ENCODE measurements at regions not wholly inside any gene's neighbourhood (a gene's known extent, or its start where the extent isn't known, plus 50 kb on each side); places are given as distances from the start of the nearest gene placed in this dataset.

- no peak for DNase-seq (ENCODE audit: low spot score)
These were observed 616.7 kb upstream of the DAB2 start for GRCh38 chr5:40041452-40041851.

DNA sequence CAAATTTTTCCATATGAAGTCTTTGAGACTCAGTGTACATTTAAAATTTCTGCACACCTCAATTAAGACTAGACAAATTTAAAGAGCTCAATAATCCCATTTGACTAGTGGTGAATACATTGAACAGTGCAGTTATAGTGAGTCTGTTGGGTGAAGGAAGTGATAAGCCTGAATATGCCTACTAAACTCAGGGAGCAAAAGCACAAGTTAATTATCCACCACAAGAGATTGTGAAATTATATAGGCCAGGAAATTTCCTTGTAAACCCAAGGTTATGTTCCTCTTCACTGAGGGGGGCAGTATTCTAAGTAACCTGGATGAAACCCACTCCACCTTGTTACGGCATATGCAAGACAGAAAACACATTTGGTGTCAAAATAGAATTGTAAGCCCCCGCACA is 612.9 kb upstream of the DAB2 start:
- no peak for DNase-seq (ENCODE audit: low spot score)

DNA sequence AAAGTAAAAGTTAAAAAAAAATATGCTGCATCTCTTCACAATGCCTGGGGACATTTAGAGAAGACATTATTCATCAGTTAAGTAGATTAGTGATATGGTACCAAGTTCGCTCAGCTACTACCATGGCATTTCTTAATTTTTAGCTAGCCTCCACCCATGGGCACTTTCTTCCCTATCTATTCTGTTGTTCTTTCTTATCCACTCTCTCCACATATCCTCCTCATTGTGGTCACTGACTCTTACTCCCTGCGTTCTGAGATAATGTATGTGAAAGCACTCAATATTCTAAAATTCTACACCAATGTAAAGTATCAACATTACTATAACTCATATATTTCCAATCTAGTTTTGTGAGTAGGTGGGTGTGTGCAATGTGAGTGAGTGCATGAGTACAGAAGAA is 609.7 kb upstream of the DAB2 start:
- no peak for DNase-seq (ENCODE audit: low spot score)

- DNase-seq (ENCODE audit: low spot score) = no peak
These were observed 608.6 kb upstream of the DAB2 start for GRCh38 chr5:40033411-40033810.

DNA sequence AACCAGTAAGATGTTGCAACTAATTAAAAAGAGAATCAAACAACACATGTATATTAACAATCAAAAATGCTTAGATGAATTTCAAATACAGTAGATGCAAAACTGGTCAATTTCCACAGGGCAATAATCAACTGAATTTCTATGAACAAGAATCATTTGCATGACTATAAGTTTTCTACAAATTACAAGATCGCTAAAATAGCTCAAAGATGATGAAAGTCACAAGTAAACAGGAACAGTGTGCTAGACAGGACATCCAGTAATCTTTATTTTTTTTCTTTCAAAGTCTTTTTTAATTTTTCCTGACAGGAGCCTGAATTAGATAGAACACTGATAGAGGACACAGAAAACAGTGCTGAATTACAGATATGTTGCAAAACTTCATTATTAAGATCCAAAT is 608.2 kb upstream of the DAB2 start:
- DNase-seq (ENCODE audit: low spot score) = no peak

DNA sequence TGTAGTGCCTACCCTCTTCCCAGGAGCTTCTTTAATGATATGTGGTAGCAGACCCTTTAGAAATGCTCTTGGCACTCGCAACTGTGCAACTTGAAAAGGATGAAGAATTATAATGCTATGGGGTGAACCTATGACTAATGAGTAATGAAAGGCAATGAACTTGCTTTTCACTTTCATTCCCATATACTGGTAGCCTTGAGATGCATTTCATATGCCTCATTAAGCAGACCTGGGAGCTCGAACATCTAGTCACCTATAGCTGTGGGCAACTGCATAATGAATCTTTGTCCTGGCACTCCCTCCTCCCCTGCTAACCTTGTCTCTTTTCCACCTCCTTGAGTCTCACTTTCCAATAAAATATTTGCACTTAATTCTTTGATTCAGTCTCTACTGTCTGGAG is 605.9 kb upstream of the DAB2 start:
- no peak for DNase-seq (ENCODE audit: low spot score)

DNA sequence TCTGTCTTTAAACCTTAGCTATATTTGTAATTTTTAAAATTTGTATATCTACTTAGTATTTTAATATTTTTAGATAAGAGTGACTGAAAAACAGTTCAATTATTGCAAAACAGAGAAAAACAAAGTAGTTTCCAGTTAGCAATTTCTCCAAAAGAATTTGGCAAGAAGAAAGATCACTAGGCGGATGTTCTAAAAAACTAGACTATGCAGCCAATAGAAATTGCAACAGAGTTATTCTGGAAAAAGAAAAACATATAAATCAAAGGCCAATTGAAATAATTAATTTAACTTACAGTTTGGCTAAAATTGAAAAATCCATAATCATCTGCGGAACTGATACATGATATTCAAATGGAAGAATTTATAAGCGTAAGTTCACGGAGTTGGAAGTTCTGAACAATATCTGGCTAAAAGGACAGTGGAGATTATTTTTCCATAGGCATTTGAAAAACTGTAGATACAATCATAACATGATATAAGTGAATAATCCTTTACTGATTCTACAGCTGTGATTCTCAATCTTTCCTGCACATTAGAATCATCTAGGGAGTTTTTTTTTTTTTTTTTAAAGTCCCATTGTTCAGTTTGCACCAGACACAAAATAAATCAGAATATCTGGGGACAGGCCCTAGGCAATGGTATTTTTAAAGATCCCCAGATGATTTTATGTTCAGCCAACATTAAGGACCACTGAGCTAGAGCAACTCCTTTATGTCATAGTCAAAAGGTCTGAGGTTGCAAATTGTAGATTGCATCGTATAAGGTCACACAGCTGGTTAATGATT is 605.1 kb upstream of the DAB2 start:
- DNase-seq (ENCODE audit: low spot score) = no peak

GRCh38 chr5:40027400-40027799 is 602.6 kb upstream of the DAB2 start:
- DNase-seq (ENCODE audit: low spot score) = no peak

- no peak for DNase-seq (ENCODE audit: low spot score)
These were observed 600.8 kb upstream of the DAB2 start for GRCh38 chr5:40025586-40025985.

DNA sequence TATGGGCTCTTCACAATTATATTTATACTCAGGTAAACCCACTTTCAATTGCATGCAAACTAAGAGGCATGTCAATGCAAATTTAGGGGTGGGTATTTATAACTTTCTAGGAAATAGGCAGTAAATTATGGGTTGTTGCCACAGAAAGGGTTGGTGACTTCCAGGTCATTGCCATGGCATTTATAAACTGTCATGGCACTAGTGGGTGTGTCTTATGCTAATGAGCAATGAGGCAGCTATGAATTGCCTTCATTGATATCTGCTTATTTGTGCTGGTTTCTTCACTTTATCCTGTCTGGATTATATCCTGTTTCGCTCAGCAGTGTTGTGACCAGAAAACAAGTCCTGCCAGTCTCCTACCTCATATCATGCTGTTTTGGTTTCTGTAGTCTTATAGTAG is 597.3 kb upstream of the DAB2 start:
- DNase-seq (ENCODE audit: low spot score) = no peak

DNA sequence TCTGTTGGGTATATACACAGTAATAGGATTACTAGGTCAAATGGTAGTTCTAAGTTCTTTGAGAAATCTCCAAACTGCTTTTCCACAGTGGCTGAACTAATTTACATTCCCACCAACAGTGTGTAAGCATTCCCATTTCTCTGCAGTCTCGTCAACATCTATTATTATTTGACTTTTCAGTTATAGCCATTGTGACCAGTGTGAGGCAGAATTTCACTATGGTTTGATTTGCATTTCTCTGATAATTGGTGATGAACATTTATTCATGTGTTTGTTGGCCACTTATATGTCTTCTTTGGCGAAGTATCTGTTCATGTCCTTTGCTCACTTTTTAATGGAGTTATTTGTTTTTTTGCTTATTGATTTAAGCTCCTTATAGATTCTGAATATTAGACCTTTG is 596.2 kb upstream of the DAB2 start:
- no peak for DNase-seq (ENCODE audit: low spot score)

- no peak for DNase-seq (ENCODE audit: low spot score)
These were observed 593.1 kb upstream of the DAB2 start for GRCh38 chr5:40017918-40018317.

DNA sequence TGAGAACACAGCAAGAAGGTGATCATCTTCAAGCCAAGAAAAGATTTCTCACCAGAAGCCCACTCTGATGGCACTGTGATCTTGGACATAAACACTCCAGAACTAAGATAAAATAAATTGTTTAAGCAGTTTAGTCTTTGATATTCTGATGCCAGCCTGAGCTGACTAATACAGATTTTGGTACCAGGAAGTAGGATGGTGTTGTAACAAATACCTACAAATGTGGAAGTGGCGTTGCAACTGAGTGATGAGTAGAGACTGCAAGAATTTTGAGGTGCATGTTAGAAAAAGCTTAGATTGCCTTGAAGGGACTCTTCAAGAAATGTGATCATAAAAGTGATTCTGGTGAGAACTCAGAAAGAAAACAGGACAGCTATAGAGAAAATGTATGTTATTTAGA is 592.4 kb upstream of the DAB2 start:
- no peak for DNase-seq (ENCODE audit: low spot score)

- DNase-seq (ENCODE audit: low spot score) = no peak
These were observed 585.7 kb upstream of the DAB2 start for GRCh38 chr5:40010436-40010835.

GRCh38 chr5:40006260-40006659 is 581.5 kb upstream of the DAB2 start:
- DNase-seq (ENCODE audit: low spot score) = no peak

DNA sequence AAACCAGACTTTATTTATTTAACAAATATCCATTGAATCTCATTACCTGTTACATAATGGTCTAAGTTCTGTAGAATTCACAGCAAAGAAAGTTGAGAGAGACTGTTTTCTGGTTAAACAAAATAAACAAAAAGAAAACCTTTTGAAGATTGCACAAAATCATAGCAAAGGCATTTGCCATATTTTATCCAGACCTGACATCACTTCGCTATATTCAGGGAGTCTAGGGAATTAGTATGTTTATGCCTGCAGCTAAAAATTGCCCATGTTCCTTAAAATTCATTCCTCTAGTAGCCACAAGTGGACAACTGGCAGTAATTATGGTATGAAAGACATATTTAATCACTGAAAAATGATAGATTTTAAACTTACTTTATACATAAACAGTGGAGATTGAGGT is 577.0 kb upstream of the DAB2 start:
- no peak for DNase-seq (ENCODE audit: low spot score)

- DNase-seq (ENCODE audit: low spot score) = no peak
These were observed 573.7 kb upstream of the DAB2 start for GRCh38 chr5:39998518-39998917.

GRCh38 chr5:39995990-39996389 is 571.2 kb upstream of the DAB2 start:
- DNase-seq (ENCODE audit: low spot score) = no peak

GRCh38 chr5:39992617-39993202 is 567.9 kb upstream of the DAB2 start:
- DNase-seq (ENCODE audit: low spot score) = no peak

DNA sequence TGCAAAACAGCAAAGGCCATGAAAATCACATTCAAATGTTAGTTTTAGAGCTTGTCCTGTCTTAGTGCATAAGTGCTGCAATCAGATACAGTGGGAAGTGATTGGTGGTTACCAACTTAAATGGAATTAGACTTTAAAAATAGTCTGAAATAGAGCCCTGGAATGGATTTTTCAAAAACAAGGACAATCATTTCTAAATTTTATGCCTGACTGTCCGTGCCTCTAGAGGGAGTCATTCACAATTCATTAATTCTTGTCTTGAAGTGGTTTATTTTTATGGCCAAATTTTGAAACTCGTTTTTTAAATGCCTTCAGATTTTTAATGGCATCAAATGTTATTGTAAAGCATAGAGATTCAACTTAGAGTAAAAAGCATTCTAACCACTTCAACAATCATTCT is 561.8 kb upstream of the DAB2 start:
- DNase-seq (ENCODE audit: low spot score) = no peak

DNA sequence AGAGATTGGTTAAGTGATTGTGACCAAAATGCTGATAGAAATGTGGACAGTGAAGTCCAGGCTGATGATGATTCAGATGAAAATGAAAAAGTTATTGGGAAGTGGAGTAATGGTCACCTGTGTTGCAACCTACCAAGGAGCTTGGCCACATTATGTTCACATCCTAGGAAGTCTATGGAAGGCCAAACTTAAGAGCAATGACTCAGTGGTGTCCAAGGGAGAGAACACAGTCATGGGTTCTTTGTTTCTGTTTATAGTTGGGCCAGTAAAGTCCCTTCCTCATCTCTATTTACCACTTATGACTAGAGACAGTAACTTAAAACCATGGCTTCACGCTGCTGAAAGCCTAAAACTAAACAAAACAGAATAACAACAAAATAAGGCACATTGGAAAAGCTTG is 555.3 kb upstream of the DAB2 start:
- DNase-seq (ENCODE audit: low spot score) = no peak

DNA sequence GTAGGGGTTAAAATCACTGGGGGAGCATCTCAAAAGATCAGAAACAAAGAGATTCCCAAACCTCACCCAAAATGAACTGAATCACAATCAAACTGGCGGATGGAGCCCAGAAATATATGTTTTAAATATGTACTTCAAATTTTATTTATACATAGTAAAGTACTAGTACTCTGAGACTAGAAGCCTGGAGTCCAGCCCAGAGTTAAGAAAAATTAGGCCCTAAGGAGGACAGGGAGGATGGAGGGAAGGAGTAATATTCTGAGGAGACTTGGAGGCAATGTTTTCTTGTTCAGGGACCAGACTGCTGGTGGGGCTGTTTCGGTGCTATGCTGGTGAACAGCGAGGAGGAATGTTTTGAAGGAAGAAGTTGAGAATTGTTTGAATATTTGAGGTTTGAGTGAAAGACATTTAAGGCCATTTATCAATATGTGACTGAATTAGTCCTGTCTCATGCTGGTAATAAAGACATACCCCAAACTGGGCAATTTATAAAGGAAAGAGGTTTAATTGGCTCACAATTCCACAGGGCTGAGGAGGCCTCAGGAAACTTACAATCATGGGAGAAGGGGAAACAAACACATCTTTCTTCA is 552.4 kb upstream of the DAB2 start:
- DNase-seq (ENCODE audit: low spot score) = no peak

DNA sequence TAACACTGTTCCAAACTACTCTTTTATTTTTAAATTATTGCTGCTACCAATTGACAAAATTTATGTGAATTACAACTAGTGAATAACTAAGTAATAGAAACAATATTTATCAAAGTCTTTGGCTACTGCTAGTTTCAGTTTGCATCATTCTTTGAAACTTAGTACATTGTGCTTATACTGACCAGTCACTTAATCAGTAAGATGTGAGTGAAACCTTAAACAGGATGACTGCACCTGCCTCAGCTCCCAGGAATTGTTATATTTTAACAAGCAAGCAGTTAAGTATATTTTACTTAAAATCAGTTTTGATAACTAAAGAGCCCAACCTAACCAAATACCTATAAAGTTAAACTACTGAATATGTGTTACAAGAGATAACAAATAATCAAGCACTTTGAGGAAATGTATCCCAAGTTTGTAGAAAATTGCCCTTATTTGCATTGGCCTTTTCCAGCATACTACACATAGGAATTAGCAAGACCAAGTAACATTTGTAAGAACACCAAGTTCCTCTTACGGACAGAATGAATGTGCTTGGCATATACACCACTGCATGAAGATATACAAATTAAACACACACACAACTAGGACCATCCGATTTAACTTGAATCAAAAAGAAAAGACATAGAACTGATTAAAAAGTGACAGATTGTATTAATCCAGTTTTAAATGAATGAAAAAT is 545.5 kb upstream of the DAB2 start:
- no peak for DNase-seq (ENCODE audit: low spot score)
